ENCODE measurements at regions not wholly inside any gene's neighbourhood (a gene's known extent, or its start where the extent isn't known, plus 50 kb on each side); places are given as distances from the start of the nearest gene placed in this dataset.

DNA sequence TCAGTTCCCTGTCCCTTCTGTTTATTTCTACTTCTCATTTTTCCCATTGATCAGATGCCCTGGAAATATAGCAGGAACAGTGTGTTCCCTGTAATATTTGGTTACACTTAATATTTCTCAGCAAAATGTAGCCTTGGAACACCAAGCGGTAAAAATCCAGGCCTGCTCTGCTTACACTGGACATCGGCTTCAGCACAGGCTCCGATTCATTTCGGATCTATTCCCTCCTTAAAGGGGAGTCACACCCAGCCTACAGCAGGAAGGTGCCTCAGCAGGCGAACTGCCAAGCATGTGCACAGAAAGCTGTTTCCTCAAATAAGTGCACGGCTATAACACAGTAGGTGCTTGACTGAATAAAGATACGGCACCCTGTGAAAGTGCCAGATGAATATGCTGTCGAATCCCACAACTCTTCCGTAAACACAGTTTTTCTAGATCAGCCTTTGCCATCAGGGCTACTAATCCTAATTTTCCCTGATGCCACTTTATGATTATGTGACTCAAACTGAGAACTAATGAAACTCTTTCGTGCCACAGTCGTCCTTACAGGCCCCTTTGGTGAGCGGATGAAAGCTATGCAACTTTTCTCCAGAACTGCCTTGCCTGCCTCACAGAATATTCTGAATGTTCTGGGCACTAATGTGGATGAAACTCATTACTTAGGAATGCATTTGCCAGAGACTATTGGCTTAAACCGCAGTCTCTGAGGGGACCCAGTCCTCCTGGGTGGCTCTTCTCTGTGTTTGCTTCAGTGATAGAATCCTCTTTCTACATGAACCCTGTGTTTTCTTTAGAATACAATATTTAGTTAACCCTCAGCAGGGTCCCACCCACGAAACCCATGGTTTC lies 275.5 kb upstream of the RUNX1 start:
- Histone ChIP-seq H3K27ac (peak overlapping the region; percentile 42 to 84), H3K4me3 (no peak overlapping the region)
- TF ChIP-seq, protein P1, sequence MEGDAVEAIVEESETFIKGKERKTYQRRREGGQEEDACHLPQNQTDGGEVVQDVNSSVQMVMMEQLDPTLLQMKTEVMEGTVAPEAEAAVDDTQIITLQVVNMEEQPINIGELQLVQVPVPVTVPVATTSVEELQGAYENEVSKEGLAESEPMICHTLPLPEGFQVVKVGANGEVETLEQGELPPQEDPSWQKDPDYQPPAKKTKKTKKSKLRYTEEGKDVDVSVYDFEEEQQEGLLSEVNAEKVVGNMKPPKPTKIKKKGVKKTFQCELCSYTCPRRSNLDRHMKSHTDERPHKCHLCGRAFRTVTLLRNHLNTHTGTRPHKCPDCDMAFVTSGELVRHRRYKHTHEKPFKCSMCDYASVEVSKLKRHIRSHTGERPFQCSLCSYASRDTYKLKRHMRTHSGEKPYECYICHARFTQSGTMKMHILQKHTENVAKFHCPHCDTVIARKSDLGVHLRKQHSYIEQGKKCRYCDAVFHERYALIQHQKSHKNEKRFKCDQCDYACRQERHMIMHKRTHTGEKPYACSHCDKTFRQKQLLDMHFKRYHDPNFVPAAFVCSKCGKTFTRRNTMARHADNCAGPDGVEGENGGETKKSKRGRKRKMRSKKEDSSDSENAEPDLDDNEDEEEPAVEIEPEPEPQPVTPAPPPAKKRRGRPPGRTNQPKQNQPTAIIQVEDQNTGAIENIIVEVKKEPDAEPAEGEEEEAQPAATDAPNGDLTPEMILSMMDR (IDR thresholded peaks at IDR 0.05), result no peak
- no peak for DNase-seq (ENCODE audit: low spot score)

DNA sequence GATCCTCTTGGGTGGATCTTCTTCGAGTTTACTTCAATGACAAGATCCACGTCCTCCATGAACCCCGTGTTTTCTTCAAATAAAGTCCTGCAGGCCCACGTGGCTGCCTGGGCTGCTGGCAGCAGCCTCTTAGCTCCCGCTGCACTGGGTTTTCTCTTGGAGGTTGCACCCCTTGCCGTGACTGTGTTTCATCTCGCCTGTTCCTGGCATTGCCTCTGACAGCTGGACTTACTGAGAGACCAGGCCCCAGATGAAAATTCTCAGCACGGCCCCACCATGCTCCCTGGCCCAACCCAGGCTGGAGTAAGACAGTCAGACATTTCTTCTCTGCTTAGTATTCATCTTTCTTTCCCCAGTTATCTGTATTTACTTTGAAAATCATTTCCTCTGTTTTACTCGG lies 274.8 kb upstream of the RUNX1 start:
- TF ChIP-seq, protein P1 (IDR thresholded peaks at IDR 0.05), result no peak
- DNase-seq (ENCODE audit: low spot score), result no peak
- peak overlapping the region; percentile 42 to 84 for H3K27ac ChIP-seq
- no peak overlapping the region for H3K4me3 ChIP-seq

DNA sequence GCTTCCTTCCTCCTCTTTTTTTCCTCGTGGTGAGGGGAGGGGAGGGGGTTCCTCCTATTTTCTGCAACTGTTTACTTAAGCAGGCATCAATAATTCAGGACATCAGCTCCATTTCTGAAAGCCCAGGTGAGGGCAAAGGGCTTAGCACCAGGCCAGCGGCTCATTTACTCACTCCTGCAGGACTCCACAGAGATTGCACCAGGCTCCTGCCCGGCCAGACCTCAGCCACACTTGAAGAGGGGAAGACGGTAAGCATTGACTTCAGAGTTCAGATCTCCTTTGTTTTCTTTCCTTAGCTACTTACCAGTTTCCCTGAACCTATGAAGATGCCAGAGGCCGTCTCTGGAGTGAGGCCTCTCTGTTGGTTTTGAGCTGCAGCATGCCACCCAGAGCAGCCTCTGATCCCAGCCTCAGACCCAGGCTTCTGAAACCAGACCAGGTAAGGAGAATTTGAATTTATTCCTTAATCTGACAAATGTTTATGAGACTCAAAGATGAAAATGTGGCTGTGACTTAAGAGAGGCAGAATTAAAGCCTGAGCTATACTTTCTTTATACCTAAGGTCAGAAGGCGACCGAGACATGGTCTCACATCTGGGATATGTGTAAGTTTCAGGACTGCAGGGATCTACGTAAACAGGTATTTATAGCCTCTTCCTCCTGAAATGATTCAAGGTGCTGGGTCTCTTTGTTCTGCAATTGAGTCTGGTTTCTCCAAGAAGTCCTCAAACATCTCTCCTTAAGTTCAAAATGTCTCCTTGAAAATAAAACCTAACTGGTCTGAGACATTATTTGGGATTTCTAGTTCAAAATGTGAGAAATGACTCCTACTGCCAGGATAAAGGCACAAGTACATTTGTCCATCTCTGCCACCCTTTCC lies 272.5 kb upstream of the RUNX1 start:
- DNase-seq (ENCODE audit: low spot score), result no peak
- Histone ChIP-seq H3K27ac (no peak overlapping the region), H3K4me3 (no peak overlapping the region)
- TF ChIP-seq, protein P1 (IDR thresholded peaks at IDR 0.05), result no peak

DNA sequence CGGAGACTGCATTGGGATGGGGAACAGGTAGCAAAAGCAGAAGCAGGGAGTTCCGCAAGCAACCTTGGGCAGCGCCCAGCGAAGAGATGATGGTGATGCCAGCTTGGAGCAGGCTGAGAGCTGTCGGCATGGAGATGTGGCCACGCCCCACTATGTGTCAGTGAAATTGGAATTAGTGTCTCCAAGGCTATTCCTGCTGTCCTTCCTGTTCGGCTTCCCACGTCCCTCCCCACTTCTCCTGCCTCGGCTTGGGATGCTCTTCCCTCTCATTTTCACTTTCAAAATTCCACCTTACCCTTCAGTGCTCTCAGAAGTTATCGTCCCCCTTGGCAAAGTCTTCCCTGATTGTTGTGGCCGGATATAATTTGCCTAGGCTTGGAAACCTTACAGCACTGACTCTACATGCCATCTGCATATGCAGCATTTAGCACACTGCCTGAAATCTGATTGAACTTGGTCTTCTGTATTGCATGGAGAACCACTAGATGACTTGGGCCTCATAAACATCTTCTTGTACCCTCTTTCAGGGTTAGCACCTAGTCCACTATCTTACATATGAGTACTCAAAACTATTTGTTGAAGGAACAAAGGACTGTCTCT lies 270.7 kb upstream of the RUNX1 start:
- Histone ChIP-seq H3K27ac (no peak overlapping the region), H3K4me3 (no peak overlapping the region)
- DNase-seq (ENCODE audit: low spot score), result no peak
- TF ChIP-seq, protein P1 (IDR thresholded peaks at IDR 0.05), result no peak

DNA sequence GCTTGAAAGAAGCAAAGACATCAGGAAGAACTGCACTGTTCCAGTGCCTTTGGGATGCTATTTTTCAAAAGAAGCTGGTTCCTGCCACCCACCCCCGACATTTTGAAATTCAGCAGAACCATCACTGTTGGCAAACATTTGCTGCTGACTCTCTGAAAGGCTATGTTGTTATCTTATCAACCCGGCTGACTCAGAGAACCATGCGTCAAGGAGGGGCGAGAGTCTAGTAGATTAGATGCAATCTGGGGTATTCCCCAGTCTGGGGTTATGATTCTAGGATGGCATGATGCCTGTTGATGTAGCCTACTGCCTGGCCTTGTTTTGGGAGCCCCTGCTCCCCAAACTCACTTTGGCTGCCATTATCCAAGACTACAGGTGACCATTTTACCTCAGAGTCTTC lies 267.8 kb upstream of the RUNX1 start:
- no peak for DNase-seq (ENCODE audit: low spot score)
- Histone ChIP-seq H3K27ac (no peak overlapping the region), H3K4me3 (no peak overlapping the region)
- TF ChIP-seq, protein P1 (IDR thresholded peaks at IDR 0.05), result no peak

DNA sequence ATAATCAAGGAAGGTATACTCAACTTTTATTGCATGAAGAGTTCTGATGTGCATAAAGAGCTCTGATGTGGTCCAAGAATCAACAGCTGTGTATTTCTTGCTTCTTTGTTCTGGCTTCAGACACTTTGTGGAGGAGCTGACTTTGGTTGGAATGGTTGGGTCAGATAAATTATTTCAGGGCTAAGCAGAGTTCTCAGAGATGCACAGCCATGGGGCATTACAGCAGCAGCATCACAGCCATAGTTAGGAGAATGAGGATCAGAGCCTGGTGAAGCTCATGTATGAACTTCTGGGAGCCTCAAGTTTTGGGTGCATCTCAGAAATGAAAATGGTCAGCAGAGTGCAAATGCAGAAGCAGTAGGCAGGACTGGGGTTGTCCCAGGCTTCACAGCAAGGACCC lies 267.4 kb upstream of the RUNX1 start:
- DNase-seq (ENCODE audit: low spot score), result no peak
- no peak overlapping the region for H3K27ac ChIP-seq
- no peak overlapping the region for H3K4me3 ChIP-seq
- TF ChIP-seq, protein P1 (IDR thresholded peaks at IDR 0.05), result no peak
